Heart right ventricle (tissue), 16 donors: ENCODE measurements at regions not wholly inside any gene's neighbourhood (a gene's known extent, or its start where the extent isn't known, plus 50 kb on each side); places are given as distances from the start of the nearest gene placed in this dataset.

ENCODE experiments used
- ATAC-seq, 8 donors: fragments of 200-7000 bp; cut with Tn5 transposase; one replicate each; pipeline ENCODE4 v1.9.1; 2020; ENCODE audit warnings: mild to moderate bottlenecking in 8 of 8, moderate library complexity in 8 of 8, moderate number of reproducible peaks in 1 of 8
- DNase-seq, 2 donors: peaks; one replicate each; pipeline ENCODE4 v3.0.0-alpha.2; 2020
- H3K27ac ChIP-seq, 10 donors: fragments of 200-600 bp; sonication (generic) in 2 of 10; one replicate each; pipeline versions ENCODE4 v1.5.0 to v1.8.0; 2020 to 2022; ENCODE audit warnings: mild to moderate bottlenecking in 3 of 10
- H3K27me3 ChIP-seq, 7 donors: fragments of 200-600 bp; one replicate each; pipeline ENCODE4 v1.8.0; 2021 to 2022; ENCODE audit warnings: mild to moderate bottlenecking in 2 of 7
- H3K36me3 ChIP-seq, 9 donors: fragments of 200-600 bp; sonication (generic) in 1 of 9; one replicate each; pipeline versions ENCODE4 v1.5.0 to v1.8.0; 2020 to 2022; ENCODE audit warnings: mild to moderate bottlenecking in 2 of 9
- H3K4me1 ChIP-seq, 9 donors: fragments of 200-600 bp; sonication (generic) in 1 of 9; one replicate each; pipeline versions ENCODE4 v1.5.0 to v1.8.0; 2020 to 2022; ENCODE audit warnings: mild to moderate bottlenecking in 4 of 9
- H3K4me3 ChIP-seq, 10 donors: fragments of 200-600 bp; sonication (generic) in 2 of 10; one replicate each; pipeline versions ENCODE4 v1.5.0 to v1.8.0; 2020 to 2022; ENCODE audit warnings: mild to moderate bottlenecking in 7 of 10, moderate library complexity in 2 of 10
- H3K9me3 ChIP-seq, 11 donors: fragments of 200-600 bp in 10 of 11; sonication (generic) in 2 of 11; one replicate each; pipeline versions ENCODE4 v1.5.0 to v1.8.0; 2013 to 2022; ENCODE audit warnings: mild to moderate bottlenecking in 2 of 11, control low read depth in 1 of 11, moderate library complexity in 1 of 11
- WGBS, 2 donors: extraction: QIAGEN DNeasy Blood & Tissue Kit; methylation state at CpG; one replicate each; pipeline ENCODE4 v1.1.7; 2013; ENCODE audit warnings: inconsistent platforms in 1 of 2; 5-methylcytosine and 5-hydroxymethylcytosine counted together
- intact Hi-C, 10 donors: fragments of 100-400 bp; cut with DNase I; formaldehyde crosslinking; loops; one replicate each; pipeline versions ENCODE4 v1.11.1 to v1.14.2; 2022
- TF ChIP-seq, protein P1 (sequence below), 9 donors: fragments of 200-600 bp; sonication (generic) in 2 of 9; IDR thresholded peaks; one replicate each; pipeline versions ENCODE4 v1.5.0 to v1.8.0; 2021 to 2022; ENCODE audit warnings: antibody characterized with exemption in 9 of 9, mild to moderate bottlenecking in 5 of 9, moderate library complexity in 1 of 9
- donor health status: Arrhythmogenic right ventricular cardiomyopathy.
- donor health status: ischemic (EF 13 %, LVEDD 7.1; RV severe dilation, severe dysfunction).
- donor health status: healthy with polysubstance abuse.
- donor health status: DM: no; HTN: yes; CAD: no.
- donor health status: DM: no; HTN: no; CAD: no.
- donor health status: ischemic (EF 25% LVEDD 6.9; RV normal size, moderate dysfunction).
- donor health status: ischemic (EF 25% LVEDD 5.7; RV mildly dilated, moderate dysfunction).
- donor health status: healthy.
- donor health status: DM: yes; HTN: yes; CAD: no.
- donor health status: Ischemic cardiomyopathy.
- donor health status: ischemic (EF 35%, LVEDD 5.7; RV mildly dilated, moderate dysfunction).
- donor health status: nonischemic (EF 11% LVEDD 7.7; RV severe dilation, severe dysfunction).
- donor health status: DM: yes; HTN: yes; CAD: no.
- donor health status: PGD.
- donor health status: ischemic (EF 29% LVEDD 5.4; RV normal size, mild dysfunction).
- donor health status: nonischemic (EF 23%, LVEDD 6.1; RV moderate dilation, normal function).

DNA sequence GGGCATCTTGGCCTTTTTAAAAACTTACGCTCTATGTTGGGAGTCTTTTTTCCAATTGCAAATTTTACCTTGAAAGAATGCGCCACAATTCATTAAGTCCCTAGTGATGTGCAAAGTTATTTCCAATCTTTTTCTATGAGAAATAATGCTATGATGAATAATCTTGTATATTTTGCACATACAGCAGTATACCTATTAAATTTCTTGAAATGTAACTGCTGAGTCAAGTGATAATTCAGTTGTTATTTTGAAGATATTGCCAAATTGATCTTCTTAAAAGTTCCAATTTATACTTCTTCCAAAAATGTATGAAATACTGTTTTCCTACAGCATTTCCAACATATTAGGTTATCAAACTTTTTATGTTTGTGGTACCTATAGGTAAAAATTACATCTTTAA lies 92.8 kb upstream of the PPP2R2B start:
- Histone ChIP-seq H3K4me1 (no peaks in the 10 kb centered on the region), H3K36me3 (no peaks in the 10 kb centered on the region), H3K27ac (no peak overlapping the region), H3K4me3 (no peak overlapping the region), H3K27me3 (peaks cover 0 to 7% (median 0%) of the 10 kb centered on the region in 7 donors), H3K9me3 (no peaks in the 10 kb centered on the region)
- DNase-seq (no peak), ATAC-seq (no peak)
- 95 to 98% methylated on average over 2 of the region's 2 CpGs for WGBS, 2 donors
- TF ChIP-seq, protein P1, sequence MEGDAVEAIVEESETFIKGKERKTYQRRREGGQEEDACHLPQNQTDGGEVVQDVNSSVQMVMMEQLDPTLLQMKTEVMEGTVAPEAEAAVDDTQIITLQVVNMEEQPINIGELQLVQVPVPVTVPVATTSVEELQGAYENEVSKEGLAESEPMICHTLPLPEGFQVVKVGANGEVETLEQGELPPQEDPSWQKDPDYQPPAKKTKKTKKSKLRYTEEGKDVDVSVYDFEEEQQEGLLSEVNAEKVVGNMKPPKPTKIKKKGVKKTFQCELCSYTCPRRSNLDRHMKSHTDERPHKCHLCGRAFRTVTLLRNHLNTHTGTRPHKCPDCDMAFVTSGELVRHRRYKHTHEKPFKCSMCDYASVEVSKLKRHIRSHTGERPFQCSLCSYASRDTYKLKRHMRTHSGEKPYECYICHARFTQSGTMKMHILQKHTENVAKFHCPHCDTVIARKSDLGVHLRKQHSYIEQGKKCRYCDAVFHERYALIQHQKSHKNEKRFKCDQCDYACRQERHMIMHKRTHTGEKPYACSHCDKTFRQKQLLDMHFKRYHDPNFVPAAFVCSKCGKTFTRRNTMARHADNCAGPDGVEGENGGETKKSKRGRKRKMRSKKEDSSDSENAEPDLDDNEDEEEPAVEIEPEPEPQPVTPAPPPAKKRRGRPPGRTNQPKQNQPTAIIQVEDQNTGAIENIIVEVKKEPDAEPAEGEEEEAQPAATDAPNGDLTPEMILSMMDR (IDR thresholded peaks at IDR 0.05): no peak
- intact Hi-C loops: no loop called here

DNA sequence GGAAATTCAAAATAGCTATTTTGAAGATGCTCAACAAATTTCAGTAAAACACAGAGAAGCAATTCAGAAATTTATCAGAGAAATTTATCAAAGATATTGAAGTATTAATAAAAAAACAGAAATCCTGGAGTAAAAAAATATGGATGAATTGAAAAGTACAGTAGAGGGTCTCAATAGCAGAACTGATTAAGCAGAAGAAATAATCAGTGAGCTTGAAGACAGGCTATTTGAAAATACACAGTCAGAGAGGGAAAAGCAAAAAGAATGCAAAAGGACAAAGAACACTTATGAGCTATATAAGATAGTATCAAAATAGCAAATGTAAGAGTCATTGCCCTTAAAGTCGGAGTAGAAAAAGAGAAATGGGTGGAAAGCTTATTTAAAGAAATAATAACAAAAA lies 107.9 kb upstream of the PPP2R2B start:
- 66 to 73% methylated on average over 1 of the region's 1 CpG for WGBS, 2 donors
- ATAC-seq: no peak
- Histone ChIP-seq H3K4me3 (no peak overlapping the region), H3K27me3 (peaks cover 0 to 12% (median 0%) of the 10 kb centered on the region in 7 donors), H3K27ac (no peak overlapping the region), H3K36me3 (no peaks in the 10 kb centered on the region), H3K4me1 (no peaks in the 10 kb centered on the region), H3K9me3 (peaks cover 0 to 59% (median 11%) of the 10 kb centered on the region in 11 donors)
- DNase-seq: no peak
- intact Hi-C loops: no loop called here
- TF ChIP-seq, protein P1 (IDR thresholded peaks at IDR 0.05): no peak

DNA sequence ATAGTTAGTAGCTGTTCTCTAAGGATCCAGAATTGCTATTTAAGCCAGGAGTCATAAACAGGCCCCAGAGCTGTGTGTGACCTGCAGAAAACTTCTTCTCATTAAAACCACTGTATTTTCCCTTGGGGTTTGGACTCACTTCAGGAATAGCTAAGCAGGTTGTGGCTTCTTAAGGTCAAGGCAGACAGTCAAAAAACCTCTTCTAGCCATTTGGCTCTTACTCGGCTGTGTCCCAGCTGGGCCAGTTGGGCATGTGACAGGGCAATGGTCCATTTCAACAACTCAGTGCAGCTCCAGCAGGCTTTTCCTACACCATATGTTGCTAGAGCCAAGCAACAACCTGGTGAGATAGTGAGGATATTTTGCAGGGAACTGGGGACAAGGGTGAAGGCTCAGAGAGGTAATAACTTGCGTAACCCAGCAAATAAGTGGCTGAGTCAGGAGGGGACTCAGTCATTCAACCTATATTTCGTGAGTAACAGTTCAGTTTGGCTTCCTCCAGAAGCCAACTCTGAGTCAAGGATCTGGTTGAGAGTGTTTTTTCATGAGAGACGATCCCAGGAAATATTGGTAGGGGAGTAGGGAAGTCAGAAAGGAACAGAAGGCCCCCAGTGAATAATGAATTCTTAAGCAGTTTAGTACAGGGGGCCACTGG lies 115.4 kb upstream of the PPP2R2B start:
- TF ChIP-seq, protein P1 (IDR thresholded peaks at IDR 0.05): no peak
- intact Hi-C loops: no loop called here
- no peak for ATAC-seq
- no peak overlapping the region for H3K27ac ChIP-seq
- H3K27me3 ChIP-seq: no peaks in the 10 kb centered on the region
- H3K4me1 ChIP-seq: no peaks in the 10 kb centered on the region
- peaks cover 0 to 38% (median 17%) of the 10 kb centered on the region in 11 donors for H3K9me3 ChIP-seq
- DNase-seq: no peak
- H3K36me3 ChIP-seq: no peaks in the 10 kb centered on the region
- H3K4me3 ChIP-seq: no peak overlapping the region
- WGBS, 2 donors: 64 to 69% methylated on average over 4 of the region's 4 CpGs

DNA sequence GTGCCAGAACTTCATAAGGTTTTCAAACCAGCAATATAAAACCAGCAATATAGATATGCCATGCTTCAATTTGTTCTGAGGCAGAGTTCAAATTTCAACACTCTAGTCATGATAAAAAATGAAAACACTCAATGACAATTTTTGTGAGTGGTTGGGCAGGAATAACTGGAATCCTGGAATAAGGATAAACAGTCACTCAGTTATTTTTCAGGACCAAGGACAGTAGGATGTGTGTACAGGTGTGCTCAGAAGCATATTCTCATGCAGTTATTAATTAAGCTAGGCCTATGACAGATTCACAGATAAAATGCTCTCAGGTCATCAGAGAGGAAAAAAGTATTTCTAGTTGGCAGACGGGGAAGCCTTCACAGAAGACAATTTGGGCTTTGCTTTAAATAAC lies 117.3 kb upstream of the PPP2R2B start:
- Histone ChIP-seq H3K36me3 (no peaks in the 10 kb centered on the region), H3K9me3 (peaks cover 0 to 19% (median 7%) of the 10 kb centered on the region in 11 donors), H3K4me1 (no peaks in the 10 kb centered on the region), H3K27ac (no peak overlapping the region), H3K4me3 (no peak overlapping the region), H3K27me3 (no peaks in the 10 kb centered on the region)
- intact Hi-C loops: no loop called here
- TF ChIP-seq, protein P1 (IDR thresholded peaks at IDR 0.05): no peak
- DNase-seq: no peak
- ATAC-seq: no peak
- 64 to 69% methylated on average over 1 of the region's 1 CpG for WGBS, 2 donors
